Ishikawa (cell line): ENCODE measurements at regions not wholly inside any gene's neighbourhood (a gene's known extent, or its start where the extent isn't known, plus 50 kb on each side); places are given as distances from the start of the nearest gene placed in this dataset.

Experiments
- CEBPB ChIP-seq: IDR thresholded peaks from 2 replicates; pipeline ENCODE4 v1.6.1; 2012
- CREB1 ChIP-seq: IDR thresholded peaks from 2 replicates; pipeline ENCODE4 v1.6.1; 2012; ENCODE audit warnings: low read depth
- EGR1 ChIP-seq: IDR thresholded peaks from 2 replicates; pipeline ENCODE4 v1.6.1; 2012
- EP300 ChIP-seq: IDR thresholded peaks from 2 replicates; pipeline ENCODE4 v1.6.1; 2012; ENCODE audit warnings: borderline replicate concordance
- FOXM1 ChIP-seq: IDR thresholded peaks from 2 replicates; pipeline ENCODE4 v1.6.1; 2012; ENCODE audit warnings: low read depth, borderline replicate concordance
- MAX ChIP-seq: IDR thresholded peaks from 2 replicates; pipeline ENCODE4 v1.6.1; 2012
- NFIC ChIP-seq: IDR thresholded peaks from 2 replicates; pipeline ENCODE4 v1.6.1; 2012
- RAD21 ChIP-seq: IDR thresholded peaks from 2 replicates; pipeline ENCODE4 v1.6.1; 2012; ENCODE audit warnings: low read depth
- REST ChIP-seq: IDR thresholded peaks from 2 replicates; pipeline ENCODE4 v1.6.1; 2012; ENCODE audit warnings: low read depth, mild to moderate bottlenecking
- TAF1 ChIP-seq: IDR thresholded peaks from 2 replicates; pipeline ENCODE4 v1.6.1; 2012; ENCODE audit warnings: low read depth, mild to moderate bottlenecking
- TCF12 ChIP-seq: IDR thresholded peaks from 2 replicates; pipeline ENCODE4 v1.6.1; 2012; ENCODE audit warnings: low read depth
- TEAD4 ChIP-seq: IDR thresholded peaks from 2 replicates; pipeline ENCODE4 v1.6.1; 2012
- YY1 ChIP-seq: IDR thresholded peaks from 2 replicates; pipeline ENCODE4 v1.6.1; 2012; ENCODE audit warnings: low read depth
- ZBTB7A ChIP-seq: IDR thresholded peaks from 2 replicates; pipeline ENCODE4 v1.6.1; 2012; ENCODE audit warnings: low read depth
- TF ChIP-seq, protein P1 (sequence below): IDR thresholded peaks from 2 replicates; pipeline ENCODE4 v1.6.1; 2012

- TF ChIP-seq REST (no peak), CEBPB (no peak), FOXM1 (no peak), TEAD4 (no peak), EP300 (no peak), MAX (no peak), CREB1 (no peak), YY1 (no peak), ZBTB7A (no peak), NFIC (no peak), TAF1 (no peak)
Measured at GRCh38 chr6:50658561-50658960, 54.8 kb upstream of the TFAP2D start.

DNA sequence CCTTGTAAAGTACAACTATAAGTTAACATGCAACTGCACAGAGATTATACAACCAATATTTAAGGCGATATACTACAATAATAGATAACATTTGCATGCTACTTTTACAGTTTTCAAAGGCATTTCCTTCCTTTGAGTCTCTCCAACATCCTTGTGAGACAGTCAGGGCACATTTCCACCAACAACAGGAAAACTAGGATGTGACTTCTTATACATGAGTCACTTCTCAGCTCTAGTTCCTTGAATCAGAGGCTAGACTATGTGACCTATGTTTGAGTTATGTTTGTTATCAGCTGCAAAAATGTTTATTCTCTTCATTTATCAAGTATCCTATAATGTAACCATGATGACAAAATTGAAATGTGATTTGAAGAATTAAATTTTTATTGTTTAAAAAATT is 51.7 kb upstream of the TFAP2D start:
- no peak for TF ChIP-seq CEBPB
- no peak for TF ChIP-seq REST
- no peak for TF ChIP-seq EP300
- TF ChIP-seq, protein P1, sequence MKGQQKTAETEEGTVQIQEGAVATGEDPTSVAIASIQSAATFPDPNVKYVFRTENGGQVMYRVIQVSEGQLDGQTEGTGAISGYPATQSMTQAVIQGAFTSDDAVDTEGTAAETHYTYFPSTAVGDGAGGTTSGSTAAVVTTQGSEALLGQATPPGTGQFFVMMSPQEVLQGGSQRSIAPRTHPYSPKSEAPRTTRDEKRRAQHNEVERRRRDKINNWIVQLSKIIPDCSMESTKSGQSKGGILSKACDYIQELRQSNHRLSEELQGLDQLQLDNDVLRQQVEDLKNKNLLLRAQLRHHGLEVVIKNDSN = no peak
- TF ChIP-seq MAX = no peak
- TF ChIP-seq ZBTB7A = no peak
- TF ChIP-seq TAF1 = no peak
- no peak for TF ChIP-seq EGR1
- no peak for TF ChIP-seq RAD21
- TF ChIP-seq YY1 = no peak
- no peak for TF ChIP-seq FOXM1
- TF ChIP-seq CREB1 = no peak
- no peak for TF ChIP-seq NFIC
- no peak for TF ChIP-seq TEAD4
- no peak for TF ChIP-seq TCF12
